ENCODE measurements at regions not wholly inside any gene's neighbourhood (a gene's known extent, or its start where the extent isn't known, plus 50 kb on each side); places are given as distances from the start of the nearest gene placed in this dataset.

- Histone ChIP-seq H3K4me1 (no peaks in the 10 kb centered on the region), H3K9me3 (no peaks in the 10 kb centered on the region), H3K36me3 (ENCODE audit: insufficient read depth in 1 of 2, low read depth in 1 of 2) (no peaks in the 10 kb centered on the region), H3K27ac (no peak overlapping the region), H3K27me3 (ENCODE audit: insufficient read depth in 3 of 3, low read length in 2 of 3) (no peaks in the 10 kb centered on the region), H3K4me3 (no peak overlapping the region)
- 81 to 88% (median 86%) methylated on average over 2 of the region's 2 CpGs for WGBS, 3 donors
- ATAC-seq, result no peak
- TF ChIP-seq, protein P1, sequence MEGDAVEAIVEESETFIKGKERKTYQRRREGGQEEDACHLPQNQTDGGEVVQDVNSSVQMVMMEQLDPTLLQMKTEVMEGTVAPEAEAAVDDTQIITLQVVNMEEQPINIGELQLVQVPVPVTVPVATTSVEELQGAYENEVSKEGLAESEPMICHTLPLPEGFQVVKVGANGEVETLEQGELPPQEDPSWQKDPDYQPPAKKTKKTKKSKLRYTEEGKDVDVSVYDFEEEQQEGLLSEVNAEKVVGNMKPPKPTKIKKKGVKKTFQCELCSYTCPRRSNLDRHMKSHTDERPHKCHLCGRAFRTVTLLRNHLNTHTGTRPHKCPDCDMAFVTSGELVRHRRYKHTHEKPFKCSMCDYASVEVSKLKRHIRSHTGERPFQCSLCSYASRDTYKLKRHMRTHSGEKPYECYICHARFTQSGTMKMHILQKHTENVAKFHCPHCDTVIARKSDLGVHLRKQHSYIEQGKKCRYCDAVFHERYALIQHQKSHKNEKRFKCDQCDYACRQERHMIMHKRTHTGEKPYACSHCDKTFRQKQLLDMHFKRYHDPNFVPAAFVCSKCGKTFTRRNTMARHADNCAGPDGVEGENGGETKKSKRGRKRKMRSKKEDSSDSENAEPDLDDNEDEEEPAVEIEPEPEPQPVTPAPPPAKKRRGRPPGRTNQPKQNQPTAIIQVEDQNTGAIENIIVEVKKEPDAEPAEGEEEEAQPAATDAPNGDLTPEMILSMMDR (IDR thresholded peaks at IDR 0.05), result no peak
- no peak for DNase-seq
- intact Hi-C loops (cut with DNase I), result no loop called here
Measured at GRCh38 chr2:147181351-147182029, 663.3 kb upstream of the ACVR2A start.

- TF ChIP-seq, protein P1 (IDR thresholded peaks at IDR 0.05), result no peak
- DNase-seq (no peak), ATAC-seq (no peak)
- Histone ChIP-seq H3K9me3 (no peaks in the 10 kb centered on the region), H3K27ac (no peak overlapping the region), H3K36me3 (ENCODE audit: insufficient read depth in 1 of 2, low read depth in 1 of 2) (no peaks in the 10 kb centered on the region), H3K27me3 (ENCODE audit: insufficient read depth in 3 of 3, low read length in 2 of 3) (no peaks in the 10 kb centered on the region), H3K4me3 (no peak overlapping the region), H3K4me1 (no peaks in the 10 kb centered on the region)
- WGBS, 3 donors, result 32 to 58% (median 53%) methylated on average over 1 of the region's 1 CpG
- intact Hi-C loops (cut with DNase I), result no loop called here
Measured at GRCh38 chr2:147177071-147177857, 667.6 kb upstream of the ACVR2A start.

GRCh38 chr2:147174824-147175254, 670.0 kb upstream of the ACVR2A start:
- TF ChIP-seq, protein P1 (IDR thresholded peaks at IDR 0.05), result no peak
- WGBS, 3 donors, result 65 to 77% (median 69%) methylated on average over 2 of the region's 2 CpGs
- ATAC-seq, result no peak

DNA sequence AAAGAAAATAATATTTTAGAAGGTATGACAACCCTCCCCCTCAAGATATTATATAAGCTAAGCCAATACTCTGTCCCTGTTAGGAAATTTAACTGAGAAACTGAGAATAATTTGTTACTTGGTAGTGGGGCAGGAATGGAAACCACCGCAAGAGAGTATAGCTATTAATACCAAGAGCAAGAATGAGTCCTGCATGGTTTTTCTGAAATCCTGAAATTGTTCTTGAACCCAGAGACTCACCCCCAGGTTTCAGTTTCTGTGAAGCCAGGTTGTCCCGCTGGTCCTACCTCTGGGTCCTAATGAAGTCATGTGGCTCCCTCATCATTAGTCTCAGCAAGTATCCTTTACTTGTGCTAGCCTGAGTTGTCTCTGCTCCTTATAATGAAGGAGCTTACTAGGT, 671.0 kb upstream of the ACVR2A start:
- intact Hi-C loops (cut with DNase I), result no loop called here
- Histone ChIP-seq H3K9me3 (no peaks in the 10 kb centered on the region), H3K4me3 (no peak overlapping the region), H3K4me1 (no peaks in the 10 kb centered on the region), H3K27ac (no peak overlapping the region), H3K27me3 (ENCODE audit: insufficient read depth in 3 of 3, low read length in 2 of 3) (no peaks in the 10 kb centered on the region), H3K36me3 (ENCODE audit: insufficient read depth in 1 of 2, low read depth in 1 of 2) (no peaks in the 10 kb centered on the region)
- ATAC-seq, result no peak
- TF ChIP-seq, protein P1 (IDR thresholded peaks at IDR 0.05), result no peak
- no peak for DNase-seq
- 94 to 100% (median 98%) methylated on average over 2 of the region's 2 CpGs for WGBS, 3 donors

More at GRCh38 chr2:147174824-147175254, 670.0 kb upstream of the ACVR2A start:
- Histone ChIP-seq H3K9me3 (no peaks in the 10 kb centered on the region), H3K4me1 (no peaks in the 10 kb centered on the region), H3K36me3 (ENCODE audit: insufficient read depth in 1 of 2, low read depth in 1 of 2) (no peaks in the 10 kb centered on the region), H3K4me3 (no peak overlapping the region), H3K27me3 (ENCODE audit: insufficient read depth in 3 of 3, low read length in 2 of 3) (no peaks in the 10 kb centered on the region), H3K27ac (no peak overlapping the region)
- intact Hi-C loops (cut with DNase I), result no loop called here
- DNase-seq, result no peak

Data from psoas muscle (tissue), 7 donors.